GM19395 (cell line): ENCODE measurements at regions not wholly inside any gene's neighbourhood (a gene's known extent, or its start where the extent isn't known, plus 50 kb on each side); places are given as distances from the start of the nearest gene placed in this dataset.
"Not testable (repeated sequence)": the region's sequence is repeated elsewhere in the genome, so short reads cannot be mapped to it uniquely, and the experiment has no call there.

Source experiments
- ATAC-seq: cut with Tn5 transposase; IDR thresholded peaks from one replicate; pipeline ENCODE4 v1.9.1; 2021; ENCODE audit warnings: mild to moderate bottlenecking, moderate library complexity; ENCODE audit not compliant: unreplicated experiment

DNA sequence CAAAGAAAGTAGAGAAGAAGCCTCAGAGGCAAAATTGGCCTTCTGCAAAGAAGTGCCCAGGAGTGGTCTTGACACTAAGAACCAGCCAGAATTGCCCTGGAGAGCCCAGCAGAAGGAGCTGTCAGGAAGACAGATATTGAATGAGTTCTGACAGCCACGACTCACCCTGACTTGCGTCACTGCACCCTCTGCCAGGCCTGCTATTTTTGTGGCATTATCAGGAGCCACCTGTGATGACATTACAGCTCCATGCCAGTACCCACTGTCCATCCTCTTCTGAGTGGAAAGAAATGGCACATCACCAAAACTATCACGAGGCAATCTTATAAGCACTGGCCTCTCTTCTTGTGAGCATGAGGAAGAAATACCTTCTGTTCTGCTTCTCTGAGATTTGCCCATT, 67.7 kb downstream of the SMIM20 start:
- ATAC-seq = no peak

DNA sequence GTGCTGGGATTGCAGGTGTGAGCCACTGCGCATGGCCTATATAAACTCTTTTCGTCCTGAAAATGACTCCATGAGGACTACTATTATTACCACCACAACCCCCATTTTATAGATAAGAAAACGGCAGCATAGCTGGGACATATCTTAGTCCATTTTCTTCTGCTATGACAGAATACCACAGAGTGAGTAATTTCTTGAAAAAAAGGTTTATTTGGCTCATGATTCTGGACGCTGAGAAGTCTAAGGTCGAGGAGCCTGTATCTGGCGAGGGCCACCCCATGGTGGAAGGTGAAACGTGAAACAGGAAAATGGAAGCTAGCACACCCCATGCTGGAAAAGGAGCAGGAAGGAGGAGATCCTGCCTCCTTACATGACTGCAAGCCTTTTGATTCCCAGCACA, 68.9 kb downstream of the SMIM20 start:
- no peak for ATAC-seq

- no peak for ATAC-seq
Measured at GRCh38 chr4:25984266-25984665, 70.2 kb downstream of the SMIM20 start.

GRCh38 chr4:25984796-25985195, 70.8 kb downstream of the SMIM20 start:
- ATAC-seq = no peak

DNA sequence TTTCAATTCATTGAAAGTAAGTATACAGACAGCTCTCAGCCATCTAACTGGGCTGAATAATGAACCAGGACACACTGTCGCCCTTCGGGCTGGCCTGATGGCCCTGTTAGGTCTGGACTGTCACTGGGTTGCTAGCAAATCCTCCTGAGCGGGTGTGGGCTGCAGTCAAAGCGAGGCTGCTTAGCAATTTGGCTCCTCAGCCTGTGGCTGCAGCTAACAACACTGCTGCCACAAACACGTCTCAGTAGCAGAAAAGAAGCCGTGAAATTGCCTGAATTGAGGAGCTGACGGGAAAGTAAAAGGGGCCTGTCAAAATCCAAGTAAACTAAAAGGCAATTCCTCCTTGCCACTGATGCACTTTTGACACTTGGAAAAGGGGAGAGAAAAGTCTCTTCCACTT, 72.8 kb downstream of the SMIM20 start:
- no peak for ATAC-seq

- no peak for ATAC-seq
Measured at GRCh38 chr4:25991340-25991739, 77.3 kb downstream of the SMIM20 start.

- peak; percentile 80 for ATAC-seq
Measured at GRCh38 chr4:25993395-25994185, 79.6 kb downstream of the SMIM20 start.

- ATAC-seq = not testable (repeated sequence)
Measured at GRCh38 chr4:25994577-25994976, 80.6 kb downstream of the SMIM20 start.

GRCh38 chr4:26000274-26000950, 86.4 kb downstream of the SMIM20 start:
- no peak for ATAC-seq

DNA sequence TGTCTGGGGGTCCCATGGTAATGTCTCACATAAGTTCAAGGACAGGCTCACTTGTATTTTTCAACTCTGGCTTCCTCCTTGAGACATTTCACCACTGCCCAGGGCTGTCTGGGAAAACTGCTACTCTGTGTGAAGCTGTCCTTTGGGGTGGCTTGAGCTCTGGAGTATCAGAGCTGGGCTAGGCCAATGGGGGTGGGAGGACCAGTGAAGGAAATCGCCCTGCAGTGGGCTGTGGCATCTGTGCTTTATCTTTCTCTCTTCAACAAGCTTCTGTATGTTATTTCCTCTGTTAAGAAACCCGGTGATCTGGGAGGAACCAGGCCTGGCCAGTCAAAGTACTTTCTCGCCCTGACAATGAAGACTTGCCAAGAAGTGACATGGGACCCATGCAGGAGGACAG, 87.4 kb downstream of the SMIM20 start:
- ATAC-seq = no peak

DNA sequence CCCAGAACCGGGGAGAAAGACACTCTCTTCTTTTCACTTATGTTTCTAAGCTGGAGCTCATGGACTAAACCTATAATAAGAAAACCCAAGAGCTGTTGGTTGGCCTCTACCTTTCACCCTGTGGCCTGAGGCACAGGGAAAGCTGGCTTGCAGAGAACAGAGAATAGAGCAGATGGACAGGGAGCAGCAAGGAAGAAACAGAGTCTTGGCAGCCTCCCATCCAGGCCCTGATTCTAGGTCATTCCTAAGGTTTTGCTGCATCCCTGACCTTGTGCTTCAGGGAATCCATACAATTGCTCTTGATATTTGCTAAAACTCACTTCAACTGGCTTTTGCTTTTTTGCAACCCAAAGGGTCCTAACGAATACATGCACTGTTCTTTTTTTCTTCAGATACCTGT, 87.8 kb downstream of the SMIM20 start:
- no peak for ATAC-seq

DNA sequence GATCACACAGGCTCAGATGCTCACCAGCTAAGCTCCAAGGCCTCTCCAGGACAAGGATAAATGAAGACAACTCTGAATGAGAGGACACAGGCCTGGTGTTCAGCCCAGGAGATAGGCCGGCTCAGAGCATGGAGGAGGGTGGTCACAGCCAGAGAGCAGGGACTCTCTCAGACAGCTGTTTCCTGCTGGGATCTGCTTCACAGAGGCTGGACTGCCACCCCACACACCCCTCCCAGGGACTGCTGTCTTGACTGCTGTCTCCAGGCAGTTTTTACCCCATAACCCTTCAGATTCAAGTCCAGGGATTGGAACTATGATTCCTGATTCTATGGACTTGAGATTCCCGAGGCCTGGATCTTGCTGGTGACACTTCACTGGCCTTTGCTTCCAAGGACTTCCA, 89.0 kb downstream of the SMIM20 start:
- no peak for ATAC-seq

DNA sequence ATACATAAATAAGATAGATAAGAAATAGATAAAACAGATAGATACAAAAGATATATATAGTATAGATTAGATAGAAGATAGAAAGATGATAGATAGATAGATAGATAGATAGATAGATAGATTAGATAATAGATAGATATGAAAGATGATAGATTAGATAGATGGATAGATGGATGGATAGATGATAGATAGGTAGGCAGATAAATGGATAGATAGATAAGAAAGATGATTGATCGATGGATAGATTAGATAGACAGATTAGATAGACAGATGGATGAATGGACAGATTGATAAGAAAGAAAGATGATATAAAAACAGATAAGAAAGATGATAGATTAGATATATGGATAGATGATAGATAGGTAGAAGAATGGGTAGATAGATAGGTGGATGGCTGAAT, 90.3 kb downstream of the SMIM20 start:
- no peak for ATAC-seq

DNA sequence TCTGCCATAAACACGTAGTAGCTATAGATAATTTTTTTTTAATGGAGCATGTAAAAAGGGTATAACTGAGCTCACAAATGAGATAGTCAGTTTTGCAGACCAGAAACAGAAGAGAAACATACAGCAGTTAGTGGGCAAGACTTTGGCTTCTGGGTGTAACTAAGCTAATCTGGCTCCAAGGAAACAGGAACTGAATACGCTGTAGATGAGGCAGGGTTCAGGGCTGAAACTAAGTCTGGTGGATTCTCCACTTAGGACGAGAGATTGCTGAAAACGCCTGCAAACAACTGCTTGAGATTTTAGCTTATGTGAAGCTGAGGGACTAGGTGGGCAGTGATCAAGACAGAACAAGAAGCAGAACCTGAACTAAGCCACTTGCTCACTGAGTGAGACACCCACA, 91.7 kb downstream of the SMIM20 start:
- ATAC-seq = no peak

DNA sequence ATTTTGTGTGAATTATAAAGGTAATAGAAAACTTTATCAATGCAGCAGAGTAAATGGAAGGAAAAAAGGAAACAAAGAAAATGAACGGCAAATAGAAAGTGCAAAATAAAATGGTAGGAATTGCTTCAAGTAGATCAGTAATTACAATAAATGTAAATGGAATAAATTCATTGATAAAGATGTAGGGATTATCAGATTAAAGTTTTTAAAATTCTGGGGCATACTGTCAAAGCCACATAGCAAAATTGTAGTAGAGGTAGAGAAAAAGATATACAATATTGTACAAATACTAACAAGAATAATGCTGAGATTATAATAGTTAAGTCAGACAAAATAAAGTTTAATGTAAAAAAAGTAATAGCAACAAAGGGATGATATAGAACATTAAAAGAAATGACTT, 94.7 kb downstream of the SMIM20 start:
- ATAC-seq = no peak

DNA sequence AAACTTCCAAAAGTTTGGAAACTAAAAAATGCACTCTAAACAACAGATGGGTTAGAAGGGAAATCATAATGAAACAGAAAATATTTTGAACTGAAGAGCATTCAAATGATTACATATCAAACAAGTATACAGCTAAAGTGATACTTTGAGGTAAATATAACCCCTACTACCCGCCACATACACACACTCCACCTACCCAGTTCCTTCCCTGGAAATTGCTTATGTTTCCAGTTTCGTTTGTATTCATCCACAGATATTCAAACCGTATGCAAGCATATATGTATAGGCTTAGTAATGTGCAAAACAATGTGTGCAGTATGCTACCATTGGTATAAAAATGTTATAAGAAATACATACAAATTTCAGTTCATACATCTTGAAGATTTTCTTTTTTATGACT, 95.5 kb downstream of the SMIM20 start:
- ATAC-seq = no peak

DNA sequence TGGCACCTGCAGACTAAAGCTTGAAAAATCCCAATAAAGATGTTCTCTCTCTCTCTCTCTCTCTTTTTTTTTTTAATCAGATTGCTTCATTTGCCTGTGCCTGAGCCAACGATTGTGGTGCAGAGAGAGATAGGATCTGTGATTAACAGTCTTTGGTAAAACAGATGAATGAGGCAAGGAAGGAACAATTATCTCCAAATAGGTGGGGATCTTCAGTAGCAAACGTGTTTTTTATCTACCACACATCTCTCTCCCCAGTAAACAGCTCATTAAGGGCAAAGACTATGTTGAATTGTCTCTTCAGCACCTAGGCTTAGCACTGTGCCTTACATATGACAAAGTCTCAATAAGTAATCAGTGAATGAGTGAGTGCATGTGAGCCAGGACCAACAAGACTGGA, 96.3 kb downstream of the SMIM20 start:
- ATAC-seq = no peak

- ATAC-seq = no peak
Measured at GRCh38 chr4:26013629-26014028, 99.6 kb downstream of the SMIM20 start.

DNA sequence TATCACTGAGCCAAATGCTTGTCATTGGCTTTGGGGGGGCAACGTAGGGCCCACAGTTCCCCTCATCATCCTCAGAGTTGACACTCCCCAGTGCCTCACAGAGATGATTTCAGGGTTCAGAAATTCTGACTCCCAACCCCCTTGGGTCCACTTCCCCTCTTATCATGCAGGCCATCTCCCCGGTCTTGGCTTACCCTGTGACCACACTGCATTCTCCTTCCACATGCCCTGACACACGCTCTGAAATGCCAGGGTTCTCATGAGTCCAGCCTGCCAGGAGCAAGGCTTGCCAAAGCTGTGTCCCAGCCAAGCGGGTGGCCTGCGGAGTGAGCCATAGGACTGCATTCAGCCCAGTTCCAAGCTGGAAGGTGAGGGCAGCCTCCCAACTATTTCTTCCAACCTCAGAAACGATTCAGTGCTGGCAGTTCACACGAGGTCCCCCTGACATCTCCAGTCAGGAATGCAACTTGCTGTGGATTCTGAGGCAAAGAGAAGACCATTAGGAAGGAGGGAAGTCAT, 101.2 kb downstream of the SMIM20 start:
- no peak for ATAC-seq

DNA sequence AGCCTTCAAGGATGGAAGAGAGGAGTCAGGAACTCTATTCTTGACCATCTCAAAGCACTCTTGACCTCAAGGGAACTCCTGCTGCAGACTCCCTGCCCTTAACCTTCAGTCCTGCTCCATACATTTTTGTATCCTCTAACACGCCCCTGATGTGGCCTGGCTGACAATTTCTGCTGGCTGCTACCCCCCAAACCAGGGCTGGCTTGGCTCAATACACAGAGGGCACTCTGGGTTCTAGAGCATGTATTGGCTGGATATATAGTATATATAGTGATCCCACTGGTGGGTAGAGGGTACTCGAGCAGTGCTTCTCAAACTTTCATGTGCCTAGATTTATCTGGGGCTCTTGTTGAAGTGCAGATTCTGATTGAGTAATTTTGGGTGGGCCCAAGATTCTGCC, 101.9 kb downstream of the SMIM20 start:
- ATAC-seq = no peak

GRCh38 chr4:26017531-26017930, 103.5 kb downstream of the SMIM20 start:
- no peak for ATAC-seq

DNA sequence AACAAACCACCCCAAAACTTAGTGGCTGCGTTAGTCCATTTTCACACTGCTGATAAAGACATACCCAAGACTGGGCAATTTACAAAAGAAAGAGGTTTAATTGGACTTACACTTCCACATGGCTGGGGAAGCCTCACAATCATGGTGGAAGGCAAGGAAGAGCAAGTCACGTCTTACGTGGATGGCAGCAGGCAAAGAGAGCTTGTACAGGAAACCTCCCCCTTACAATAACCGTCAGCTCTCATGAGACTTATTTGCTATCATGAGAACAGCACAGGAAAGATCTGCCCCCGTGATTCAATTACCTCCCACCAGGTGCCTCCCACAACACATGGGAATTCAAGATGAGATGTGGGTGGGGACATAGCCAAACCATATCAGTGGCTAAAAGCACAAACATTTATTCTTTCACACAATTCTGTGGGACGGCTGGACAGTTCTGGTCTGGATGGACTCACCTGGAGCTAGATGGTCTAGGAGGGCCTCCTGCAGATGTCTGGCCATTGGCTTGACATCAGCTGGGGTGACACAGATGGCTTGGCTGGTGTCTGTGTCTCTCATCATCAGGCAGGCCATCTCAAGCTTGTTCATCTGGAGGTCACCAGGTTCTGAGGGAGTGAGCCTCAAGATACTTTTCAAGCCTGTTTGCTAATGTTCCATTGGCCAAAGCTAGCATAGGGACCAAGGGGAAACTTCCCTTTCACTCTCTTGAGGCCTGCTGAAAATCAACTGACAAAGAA, 104.1 kb downstream of the SMIM20 start:
- ATAC-seq = not testable (repeated sequence)
